ENCODE measurements at regions not wholly inside any gene's neighbourhood (a gene's known extent, or its start where the extent isn't known, plus 50 kb on each side); places are given as distances from the start of the nearest gene placed in this dataset.

- DNase-seq (ENCODE audit: low read depth, low spot score) (no peak), FAIRE-seq (no peak)
- H3K27ac ChIP-seq (ENCODE audit: control insufficient read depth, insufficient read depth, low read length): no peak overlapping the region
- no peak overlapping the region for H3K4me3 ChIP-seq (ENCODE audit: control insufficient read depth in 2 of 3, extremely low read depth in 1 of 3, insufficient read depth in 2 of 3, low read depth in 1 of 3, low read length in 3 of 3)
- H3K4me2 ChIP-seq (ENCODE audit: control insufficient read depth, extremely low read depth, insufficient read depth, low read depth, low read length): no peak overlapping the region
- no peaks in the 10 kb centered on the region for H3K9me1 ChIP-seq (ENCODE audit: control insufficient read depth, extremely low read depth, insufficient read depth, low read length)
- no peaks in the 10 kb centered on the region for H3K27me3 ChIP-seq (ENCODE audit: control insufficient read depth, extremely low read depth, insufficient read depth, low read length)
- no peaks in the 10 kb centered on the region for H3K4me1 ChIP-seq (ENCODE audit: control insufficient read depth, extremely low read depth, insufficient read depth, low read length)
- H2AFZ ChIP-seq (ENCODE audit: control insufficient read depth, low read length): no peak overlapping the region
- TF ChIP-seq EZH2 (IDR thresholded peaks at IDR 0.05; ENCODE audit: low read length) (no peak), CTCF (optimal IDR thresholded peaks at IDR 0.05 in 1 of 3, IDR thresholded peaks at IDR 0.05 in 1 of 3, conservative IDR thresholded peaks at IDR 0.05 in 1 of 3; ENCODE audit: extremely low read depth in 1 of 3, insufficient read depth in 2 of 3, low read length in 3 of 3) (no peak)
- H3K9me3 ChIP-seq (ENCODE audit: control insufficient read depth, low read depth, low read length): no peaks in the 10 kb centered on the region
- H3K36me3 ChIP-seq (ENCODE audit: control insufficient read depth in 2 of 2, extremely low read depth in 1 of 2, insufficient read depth in 2 of 2, low read length in 2 of 2): no peaks in the 10 kb centered on the region
- no peaks in the 10 kb centered on the region for H3K79me2 ChIP-seq (ENCODE audit: control insufficient read depth, insufficient read depth, low read length)
- H3K9ac ChIP-seq (ENCODE audit: control insufficient read depth, extremely low read depth, insufficient read depth, low read length): no peak overlapping the region
- dilution Hi-C loops (cut with MboI; ENCODE audit: extremely low pct_ligation_motif_present, low sequenced_read_pairs): no loop called here
- H4K20me1 ChIP-seq (ENCODE audit: control insufficient read depth, extremely low read depth, insufficient read depth, low read length): no peaks in the 10 kb centered on the region
Measured at GRCh38 chr4:132564920-132565319, 584.2 kb upstream of the PCDH10 start.

- H3K9me1 ChIP-seq (ENCODE audit: control insufficient read depth, extremely low read depth, insufficient read depth, low read length): no peaks in the 10 kb centered on the region
- no peaks in the 10 kb centered on the region for H4K20me1 ChIP-seq (ENCODE audit: control insufficient read depth, extremely low read depth, insufficient read depth, low read length)
- no peak for FAIRE-seq
- no peaks in the 10 kb centered on the region for H3K27me3 ChIP-seq (ENCODE audit: control insufficient read depth, extremely low read depth, insufficient read depth, low read length)
- H3K9ac ChIP-seq (ENCODE audit: control insufficient read depth, extremely low read depth, insufficient read depth, low read length): no peak overlapping the region
- H3K4me3 ChIP-seq (ENCODE audit: control insufficient read depth in 2 of 3, extremely low read depth in 1 of 3, insufficient read depth in 2 of 3, low read depth in 1 of 3, low read length in 3 of 3): no peak overlapping the region
- no peaks in the 10 kb centered on the region for H3K4me1 ChIP-seq (ENCODE audit: control insufficient read depth, extremely low read depth, insufficient read depth, low read length)
- dilution Hi-C loops (cut with MboI; ENCODE audit: extremely low pct_ligation_motif_present, low sequenced_read_pairs): no loop called here
- H3K27ac ChIP-seq (ENCODE audit: control insufficient read depth, insufficient read depth, low read length): no peak overlapping the region
- no peak for TF ChIP-seq CTCF (optimal IDR thresholded peaks at IDR 0.05 in 1 of 3, IDR thresholded peaks at IDR 0.05 in 1 of 3, conservative IDR thresholded peaks at IDR 0.05 in 1 of 3; ENCODE audit: extremely low read depth in 1 of 3, insufficient read depth in 2 of 3, low read length in 3 of 3)
- H3K4me2 ChIP-seq (ENCODE audit: control insufficient read depth, extremely low read depth, insufficient read depth, low read depth, low read length): no peak overlapping the region
- H3K36me3 ChIP-seq (ENCODE audit: control insufficient read depth in 2 of 2, extremely low read depth in 1 of 2, insufficient read depth in 2 of 2, low read length in 2 of 2): no peaks in the 10 kb centered on the region
- H3K9me3 ChIP-seq (ENCODE audit: control insufficient read depth, low read depth, low read length): no peaks in the 10 kb centered on the region
- no peak for DNase-seq (ENCODE audit: low read depth, low spot score)
- H3K79me2 ChIP-seq (ENCODE audit: control insufficient read depth, insufficient read depth, low read length): no peaks in the 10 kb centered on the region
- H2AFZ ChIP-seq (ENCODE audit: control insufficient read depth, low read length): no peak overlapping the region
Measured at GRCh38 chr4:132565542-132565941, 583.6 kb upstream of the PCDH10 start.
